ENCODE measurements at regions not wholly inside any gene's neighbourhood (a gene's known extent, or its start where the extent isn't known, plus 50 kb on each side); places are given as distances from the start of the nearest gene placed in this dataset.
"Not testable (repeated sequence)": the region's sequence is repeated elsewhere in the genome, so short reads cannot be mapped to it uniquely, and the experiment has no call there.

GRCh38 chr15:101912349-101913287, 100.6 kb downstream of the OR4F15 start:
- TF ChIP-seq CTCF, POLR2A (IDR thresholded peaks at IDR 0.05): not testable (repeated sequence)
